ENCODE measurements at regions not wholly inside any gene's neighbourhood (a gene's known extent, or its start where the extent isn't known, plus 50 kb on each side); places are given as distances from the start of the nearest gene placed in this dataset.
"Not testable (repeated sequence)": the region's sequence is repeated elsewhere in the genome, so short reads cannot be mapped to it uniquely, and the experiment has no call there.

- no peak for DNase-seq
Measured at GRCh38 chr1:189315035-189315901, 1162.4 kb downstream of the BRINP3 start.

- no peak for DNase-seq
Measured at GRCh38 chr1:189323091-189323490, 1154.6 kb downstream of the BRINP3 start.

DNA sequence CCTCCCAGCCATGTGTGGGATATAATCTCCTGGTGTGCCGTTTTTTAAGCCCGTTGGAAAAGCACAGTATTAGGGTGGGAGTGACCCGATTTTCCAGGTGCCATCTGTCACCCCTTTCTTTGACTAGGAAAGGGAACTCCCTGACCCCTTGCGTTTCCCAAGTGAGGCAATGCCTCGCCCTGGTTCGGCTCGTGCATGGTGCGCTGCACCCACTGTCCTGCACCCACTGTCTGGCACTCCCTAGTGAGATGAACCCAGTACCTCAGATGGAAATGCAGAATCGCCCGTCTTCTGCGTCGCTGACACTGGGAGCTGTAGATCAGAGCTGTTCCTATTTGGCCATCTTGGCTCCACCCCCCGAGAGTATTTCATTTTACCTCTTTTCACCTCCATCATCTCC, 1146.6 kb downstream of the BRINP3 start:
- not testable (repeated sequence) for DNase-seq

- no peak for DNase-seq
Measured at GRCh38 chr1:189336115-189337100, 1141.3 kb downstream of the BRINP3 start.

DNA sequence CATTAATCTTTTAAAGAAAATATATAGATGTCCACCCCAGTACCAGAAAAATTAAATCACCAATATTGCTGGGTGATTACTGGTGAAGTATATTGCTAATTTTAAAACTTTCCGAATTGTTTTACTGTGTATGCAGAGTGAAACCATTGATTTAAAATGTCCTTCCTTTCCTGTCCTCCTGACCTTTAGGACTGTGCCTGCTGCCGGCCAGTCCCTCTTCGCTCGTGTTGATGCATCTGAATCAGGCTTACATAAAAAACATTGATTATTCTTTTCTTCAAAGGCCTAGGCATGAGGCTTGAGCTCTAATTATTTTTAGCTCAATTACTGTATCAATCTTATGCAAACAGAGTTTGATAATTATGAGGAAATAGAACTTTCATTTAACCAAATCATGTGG, 1128.1 kb downstream of the BRINP3 start:
- no peak for DNase-seq

- no peak for DNase-seq
Measured at GRCh38 chr1:189350983-189351616, 1126.6 kb downstream of the BRINP3 start.

DNA sequence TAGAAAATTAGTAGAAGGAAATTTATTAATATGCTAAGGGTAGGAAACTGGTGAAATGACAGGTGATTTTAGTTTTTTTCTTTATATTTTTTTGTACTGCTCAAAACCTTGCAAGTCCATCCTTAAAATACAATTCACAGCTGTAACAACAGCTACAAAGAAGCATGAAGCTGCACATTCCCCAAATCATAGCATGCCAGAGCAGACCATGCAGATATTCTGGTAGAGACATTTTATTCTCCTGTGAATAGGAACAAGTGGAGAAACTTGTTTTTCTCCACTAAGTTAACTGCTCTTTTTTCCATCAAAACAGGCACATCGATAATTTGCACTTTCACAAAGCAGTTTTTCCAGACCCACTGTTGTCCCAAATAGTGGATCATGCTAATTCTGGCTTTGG, 1125.7 kb downstream of the BRINP3 start:
- DNase-seq: no peak

DNA sequence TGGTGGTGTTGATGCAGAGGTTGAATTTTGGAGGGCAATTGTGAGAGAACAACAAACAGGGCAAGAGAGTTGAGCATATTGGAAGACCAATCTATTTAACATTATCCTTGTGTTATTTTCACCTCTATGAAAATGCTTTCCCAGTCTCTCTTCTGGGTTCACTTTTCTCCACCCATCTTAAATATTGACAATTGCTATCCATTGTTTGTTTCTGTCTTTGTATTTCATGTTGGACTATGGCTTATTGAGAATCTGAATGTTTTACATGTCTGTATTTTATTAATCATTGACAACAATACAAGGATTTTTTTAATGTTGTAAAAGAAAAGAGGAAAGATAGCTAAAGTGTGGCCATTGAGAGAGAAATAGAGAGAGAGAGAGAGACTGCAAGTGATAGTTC, 1121.5 kb downstream of the BRINP3 start:
- no peak for DNase-seq

DNA sequence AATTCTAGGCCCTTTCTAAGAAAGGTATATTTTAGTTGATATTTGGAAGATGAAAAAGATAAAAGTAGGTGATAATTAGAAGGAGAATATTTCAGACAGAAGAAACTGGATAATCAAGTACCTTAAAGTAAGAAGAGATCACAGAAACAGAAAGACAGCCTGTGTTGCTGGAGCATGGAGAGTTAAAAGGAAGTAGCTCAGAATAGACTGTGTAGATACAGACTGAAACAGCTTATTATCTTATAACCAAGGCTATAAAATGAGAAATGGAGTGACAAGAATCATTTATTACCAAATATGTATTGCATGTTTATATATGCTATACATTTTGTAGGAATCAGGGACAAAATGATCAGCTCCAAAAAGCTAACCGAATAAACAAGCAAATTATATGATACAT, 1120.3 kb downstream of the BRINP3 start:
- no peak for DNase-seq

DNA sequence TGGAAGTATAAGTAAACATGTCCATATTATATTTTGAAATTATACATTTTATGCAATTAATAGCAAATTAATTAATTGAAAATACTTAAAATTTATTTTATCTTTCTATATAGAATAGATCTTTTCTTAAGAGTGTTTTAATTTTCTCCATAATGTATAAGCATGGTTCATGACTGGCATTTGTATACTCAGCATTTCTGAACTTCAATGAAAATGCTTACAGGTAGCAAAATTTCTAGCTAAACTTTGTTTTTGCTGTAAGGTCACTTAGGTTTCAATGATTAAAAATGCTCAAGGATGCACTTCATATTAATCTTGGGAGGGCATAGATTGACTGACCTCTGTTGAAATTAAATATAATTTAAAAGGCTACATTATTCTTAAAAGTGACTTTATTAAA, 1108.1 kb downstream of the BRINP3 start:
- DNase-seq: no peak

- DNase-seq: no peak
Measured at GRCh38 chr1:189374816-189375215, 1102.8 kb downstream of the BRINP3 start.

GRCh38 chr1:189405419-189405818, 1072.2 kb downstream of the BRINP3 start:
- no peak for DNase-seq

GRCh38 chr1:189409774-189410173, 1067.9 kb downstream of the BRINP3 start:
- DNase-seq: no peak

- no peak for DNase-seq
Measured at GRCh38 chr1:189424746-189425331, 1052.8 kb downstream of the BRINP3 start.

GRCh38 chr1:189429610-189430009, 1048.1 kb downstream of the BRINP3 start:
- peak; percentile 20 for DNase-seq

GRCh38 chr1:189431447-189431846, 1046.2 kb downstream of the BRINP3 start:
- DNase-seq: no peak

DNA sequence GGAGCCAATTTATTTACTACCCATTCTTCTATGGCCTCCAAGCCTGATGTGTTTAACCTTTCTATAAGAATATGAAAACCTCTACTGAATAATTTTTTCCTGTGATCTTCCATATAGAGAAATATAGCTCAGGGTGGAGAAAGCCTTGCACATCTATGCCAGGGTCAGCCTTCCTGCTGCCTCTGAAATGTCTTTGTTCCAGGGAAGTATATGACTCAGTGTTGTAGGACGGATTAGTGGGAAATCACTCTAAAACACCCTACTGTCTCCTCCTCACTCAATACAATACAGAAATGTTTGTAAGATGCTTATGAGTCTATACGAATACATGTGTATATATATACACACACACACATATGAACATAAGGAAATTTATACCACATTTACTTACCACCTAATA, 1044.9 kb downstream of the BRINP3 start:
- DNase-seq: no peak

DNA sequence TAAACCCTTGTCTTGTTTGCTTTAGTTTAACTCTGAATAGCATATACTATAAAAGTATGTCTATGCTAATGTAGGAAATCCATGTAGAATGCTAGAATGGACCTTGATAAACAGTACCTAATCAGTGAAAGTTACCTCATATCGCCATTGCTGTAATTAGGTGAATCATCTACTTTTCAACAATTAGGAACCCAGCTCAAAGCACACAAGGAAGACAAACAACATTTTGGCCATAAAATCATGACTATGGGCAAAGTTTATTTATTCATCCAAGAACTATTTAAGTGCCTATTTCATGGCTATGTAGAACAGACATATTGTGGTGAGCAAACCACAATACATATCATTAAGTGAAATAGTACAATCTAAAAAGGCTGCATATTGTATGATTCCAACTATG, 1043.2 kb downstream of the BRINP3 start:
- no peak for DNase-seq

GRCh38 chr1:189435398-189435797, 1042.3 kb downstream of the BRINP3 start:
- no peak for DNase-seq

DNA sequence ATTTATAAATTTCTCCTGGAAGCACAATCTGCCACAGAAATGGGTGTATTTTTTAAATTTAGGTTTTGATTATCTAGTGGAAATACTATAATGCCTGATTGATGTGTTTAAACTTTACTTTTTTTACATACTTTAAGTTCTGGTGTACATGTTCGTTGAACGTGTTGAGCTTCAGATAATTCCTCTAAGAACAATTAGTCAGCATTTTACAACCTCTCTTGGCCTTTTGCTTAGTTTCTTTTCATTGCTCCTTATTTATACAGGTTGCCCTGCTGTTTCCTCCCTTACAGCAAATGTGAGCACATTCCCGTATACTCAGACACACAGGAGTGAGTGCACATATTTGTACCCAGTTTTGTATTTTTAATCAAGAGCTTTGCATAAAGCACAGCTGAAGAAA, 1038.9 kb downstream of the BRINP3 start:
- no peak for DNase-seq

- DNase-seq: no peak
Measured at GRCh38 chr1:189463166-189463565, 1014.5 kb downstream of the BRINP3 start.

- DNase-seq: no peak
Measured at GRCh38 chr1:189496768-189497167, 980.9 kb downstream of the BRINP3 start.

GRCh38 chr1:189499736-189500135, 977.9 kb downstream of the BRINP3 start:
- DNase-seq: no peak

All from NCI-H1436 (cell line).